ENCODE measurements at regions not wholly inside any gene's neighbourhood (a gene's known extent, or its start where the extent isn't known, plus 50 kb on each side); places are given as distances from the start of the nearest gene placed in this dataset.

GRCh38 chr5:58317808-58318207 lies 142.1 kb downstream of the PLK2 start:
- Histone ChIP-seq H3F3A (ENCODE audit: control insufficient read depth, insufficient read depth) (no peaks in the 10 kb centered on the region), H4K20me1 (ENCODE audit: control insufficient read depth, insufficient read depth, low read depth, low read length) (no peaks in the 10 kb centered on the region), H3K27ac (ENCODE audit: low read depth, low read length) (no peak overlapping the region), H3K27me3 (ENCODE audit: control insufficient read depth, low read length) (no peaks in the 10 kb centered on the region), H3K36me3 (ENCODE audit: control insufficient read depth, low read length) (no peaks in the 10 kb centered on the region), H3K4me3 (ENCODE audit: low read length) (no peak overlapping the region), H3K9me2 (replicated peaks; ENCODE audit: control insufficient read depth, low read length) (no peaks in the 10 kb centered on the region), H3K4me2 (ENCODE audit: low read length) (no peak overlapping the region), H3K9me3 (ENCODE audit: control insufficient read depth, insufficient read depth, low read length) (no peaks in the 10 kb centered on the region), H3K4me1 (ENCODE audit: control insufficient read depth, low read length) (no peaks in the 10 kb centered on the region), H3K79me2 (ENCODE audit: control insufficient read depth, low read length) (no peaks in the 10 kb centered on the region)
- TF ChIP-seq EZH2phosphoT487 (IDR thresholded peaks at IDR 0.05; ENCODE audit: borderline replicate concordance, low read length), result no peak
- TF ChIP-seq CTCF (IDR thresholded peaks at IDR 0.05; ENCODE audit: low read depth, low read length, poor library complexity, severe bottlenecking), result no peak

- H3F3A ChIP-seq (ENCODE audit: control insufficient read depth, insufficient read depth), result no peaks in the 10 kb centered on the region
- H3K4me1 ChIP-seq (ENCODE audit: control insufficient read depth, low read length), result no peaks in the 10 kb centered on the region
- H3K4me3 ChIP-seq (ENCODE audit: low read length), result no peak overlapping the region
- no peaks in the 10 kb centered on the region for H3K9me2 ChIP-seq (replicated peaks; ENCODE audit: control insufficient read depth, low read length)
- H4K20me1 ChIP-seq (ENCODE audit: control insufficient read depth, insufficient read depth, low read depth, low read length), result no peaks in the 10 kb centered on the region
- no peaks in the 10 kb centered on the region for H3K9me3 ChIP-seq (ENCODE audit: control insufficient read depth, insufficient read depth, low read length)
- H3K27me3 ChIP-seq (ENCODE audit: control insufficient read depth, low read length), result no peaks in the 10 kb centered on the region
- TF ChIP-seq CTCF (IDR thresholded peaks at IDR 0.05; ENCODE audit: low read depth, low read length, poor library complexity, severe bottlenecking) (no peak), EZH2phosphoT487 (IDR thresholded peaks at IDR 0.05; ENCODE audit: borderline replicate concordance, low read length) (no peak)
- H3K4me2 ChIP-seq (ENCODE audit: low read length), result no peak overlapping the region
- no peaks in the 10 kb centered on the region for H3K79me2 ChIP-seq (ENCODE audit: control insufficient read depth, low read length)
- no peak overlapping the region for H3K27ac ChIP-seq (ENCODE audit: low read depth, low read length)
- no peaks in the 10 kb centered on the region for H3K36me3 ChIP-seq (ENCODE audit: control insufficient read depth, low read length)
Measured at GRCh38 chr5:58317009-58317408, 142.9 kb downstream of the PLK2 start.

GRCh38 chr5:58315794-58316193 lies 144.1 kb downstream of the PLK2 start:
- H3K27ac ChIP-seq (ENCODE audit: low read depth, low read length), result no peak overlapping the region
- H3K9me3 ChIP-seq (ENCODE audit: control insufficient read depth, insufficient read depth, low read length), result no peaks in the 10 kb centered on the region
- H4K20me1 ChIP-seq (ENCODE audit: control insufficient read depth, insufficient read depth, low read depth, low read length), result no peaks in the 10 kb centered on the region
- no peaks in the 10 kb centered on the region for H3K36me3 ChIP-seq (ENCODE audit: control insufficient read depth, low read length)
- no peak overlapping the region for H3K4me3 ChIP-seq (ENCODE audit: low read length)
- no peaks in the 10 kb centered on the region for H3K4me1 ChIP-seq (ENCODE audit: control insufficient read depth, low read length)
- no peak overlapping the region for H3K4me2 ChIP-seq (ENCODE audit: low read length)
- no peaks in the 10 kb centered on the region for H3K79me2 ChIP-seq (ENCODE audit: control insufficient read depth, low read length)
- TF ChIP-seq EZH2phosphoT487 (IDR thresholded peaks at IDR 0.05; ENCODE audit: borderline replicate concordance, low read length) (no peak), CTCF (IDR thresholded peaks at IDR 0.05; ENCODE audit: low read depth, low read length, poor library complexity, severe bottlenecking) (no peak)
- no peaks in the 10 kb centered on the region for H3K9me2 ChIP-seq (replicated peaks; ENCODE audit: control insufficient read depth, low read length)
- H3K27me3 ChIP-seq (ENCODE audit: control insufficient read depth, low read length), result no peaks in the 10 kb centered on the region
- no peaks in the 10 kb centered on the region for H3F3A ChIP-seq (ENCODE audit: control insufficient read depth, insufficient read depth)

All from DOHH2 (cell line).